ENCODE measurements at regions not wholly inside any gene's neighbourhood (a gene's known extent, or its start where the extent isn't known, plus 50 kb on each side); places are given as distances from the start of the nearest gene placed in this dataset.

GRCh38 chr17:52235516-52235915 lies 77.0 kb upstream of the CA10 start:
- Histone ChIP-seq H3K4me3 (ENCODE audit: low read depth, low read length) (no peak overlapping the region), H3K27me3 (replicated peaks; ENCODE audit: control insufficient read depth, insufficient read depth, low read length) (no peaks in the 10 kb centered on the region), H3K36me3 (ENCODE audit: control insufficient read depth, insufficient read depth, low read length) (no peaks in the 10 kb centered on the region), H3K9me3 (no peaks in the 10 kb centered on the region), H3K4me1 (no peaks in the 10 kb centered on the region)
- no peaks in the 10 kb centered on the region for H3K36me3 Mint-ChIP-seq (ENCODE audit: insufficient read depth, unreplicated experiment)
- CTCF ChIA-PET = no interaction called here
- no TSS peak for BruUV-seq (replicated peaks)
- no peak overlapping the region for H3K4me3 Mint-ChIP-seq (ENCODE audit: unreplicated experiment)
- TF ChIP-seq CTCF (IDR thresholded peaks at IDR 0.05; ENCODE audit: insufficient read depth in 1 of 2, low read depth in 1 of 2, low read length in 1 of 2, severe bottlenecking in 1 of 2, unreplicated experiment in 1 of 2) = no peak
- intact Hi-C loops (cut with micrococcal nuclease; ENCODE audit: unreplicated experiment) = no loop called here
- H3K9me3 Mint-ChIP-seq (ENCODE audit: unreplicated experiment) = no peaks in the 10 kb centered on the region
- POLR2A ChIA-PET = no interaction called here
- no peak overlapping the region for H3K27ac Mint-ChIP-seq (ENCODE audit: unreplicated experiment)
- no peaks in the 10 kb centered on the region for H3K4me1 Mint-ChIP-seq (ENCODE audit: low read depth, unreplicated experiment)
- DNase-seq = no peak
- peaks cover 8% of the 10 kb centered on the region for H3K27me3 Mint-ChIP-seq (ENCODE audit: insufficient read depth, unreplicated experiment)

GRCh38 chr17:52233632-52234031 lies 75.1 kb upstream of the CA10 start:
- H3K27me3 Mint-ChIP-seq (ENCODE audit: insufficient read depth, unreplicated experiment) = peaks cover 4% of the 10 kb centered on the region
- no peaks in the 10 kb centered on the region for H3K9me3 ChIP-seq
- H3K4me1 Mint-ChIP-seq (ENCODE audit: low read depth, unreplicated experiment) = no peaks in the 10 kb centered on the region
- BruUV-seq (replicated peaks) = no TSS peak
- H3K36me3 Mint-ChIP-seq (ENCODE audit: insufficient read depth, unreplicated experiment) = no peaks in the 10 kb centered on the region
- no peaks in the 10 kb centered on the region for H3K27me3 ChIP-seq (replicated peaks; ENCODE audit: control insufficient read depth, insufficient read depth, low read length)
- no peak for DNase-seq
- no peak for TF ChIP-seq CTCF (IDR thresholded peaks at IDR 0.05; ENCODE audit: insufficient read depth in 1 of 2, low read depth in 1 of 2, low read length in 1 of 2, severe bottlenecking in 1 of 2, unreplicated experiment in 1 of 2)
- no peaks in the 10 kb centered on the region for H3K9me3 Mint-ChIP-seq (ENCODE audit: unreplicated experiment)
- H3K36me3 ChIP-seq (ENCODE audit: control insufficient read depth, insufficient read depth, low read length) = no peaks in the 10 kb centered on the region
- ChIA-PET POLR2A (no interaction called here), CTCF (no interaction called here)
- no peak overlapping the region for H3K4me3 ChIP-seq (ENCODE audit: low read depth, low read length)
- H3K4me1 ChIP-seq = no peaks in the 10 kb centered on the region
- H3K27ac Mint-ChIP-seq (ENCODE audit: unreplicated experiment) = no peak overlapping the region
- H3K4me3 Mint-ChIP-seq (ENCODE audit: unreplicated experiment) = no peak overlapping the region
- intact Hi-C loops (cut with micrococcal nuclease; ENCODE audit: unreplicated experiment) = no loop called here

GRCh38 chr17:52233176-52233575 lies 74.7 kb upstream of the CA10 start:
- DNase-seq = no peak
- H3K27me3 Mint-ChIP-seq (ENCODE audit: insufficient read depth, unreplicated experiment) = peaks cover 3% of the 10 kb centered on the region
- H3K4me1 Mint-ChIP-seq (ENCODE audit: low read depth, unreplicated experiment) = no peaks in the 10 kb centered on the region
- intact Hi-C loops (cut with micrococcal nuclease; ENCODE audit: unreplicated experiment) = no loop called here
- no peaks in the 10 kb centered on the region for H3K36me3 Mint-ChIP-seq (ENCODE audit: insufficient read depth, unreplicated experiment)
- H3K27me3 ChIP-seq (replicated peaks; ENCODE audit: control insufficient read depth, insufficient read depth, low read length) = no peaks in the 10 kb centered on the region
- CTCF ChIA-PET = no interaction called here
- BruUV-seq (replicated peaks) = no TSS peak
- no peak overlapping the region for H3K27ac Mint-ChIP-seq (ENCODE audit: unreplicated experiment)
- no peak overlapping the region for H3K4me3 Mint-ChIP-seq (ENCODE audit: unreplicated experiment)
- POLR2A ChIA-PET = no interaction called here
- no peak overlapping the region for H3K4me3 ChIP-seq (ENCODE audit: low read depth, low read length)
- no peaks in the 10 kb centered on the region for H3K36me3 ChIP-seq (ENCODE audit: control insufficient read depth, insufficient read depth, low read length)
- H3K9me3 ChIP-seq = no peaks in the 10 kb centered on the region
- TF ChIP-seq CTCF (IDR thresholded peaks at IDR 0.05; ENCODE audit: insufficient read depth in 1 of 2, low read depth in 1 of 2, low read length in 1 of 2, severe bottlenecking in 1 of 2, unreplicated experiment in 1 of 2) = no peak
- no peaks in the 10 kb centered on the region for H3K4me1 ChIP-seq
- H3K9me3 Mint-ChIP-seq (ENCODE audit: unreplicated experiment) = no peaks in the 10 kb centered on the region

Measured in Caco-2 (cell line).